ENCODE measurements at regions not wholly inside any gene's neighbourhood (a gene's known extent, or its start where the extent isn't known, plus 50 kb on each side); places are given as distances from the start of the nearest gene placed in this dataset.

GRCh38 chr9:78596346-78596745 lies 299.4 kb downstream of the PSAT1 start:
- TF ChIP-seq POLR2A (IDR thresholded peaks at IDR 0.05): no peak
- TF ChIP-seq POLR2AphosphoS5 (IDR thresholded peaks at IDR 0.05): no peak
- TF ChIP-seq, protein P1, sequence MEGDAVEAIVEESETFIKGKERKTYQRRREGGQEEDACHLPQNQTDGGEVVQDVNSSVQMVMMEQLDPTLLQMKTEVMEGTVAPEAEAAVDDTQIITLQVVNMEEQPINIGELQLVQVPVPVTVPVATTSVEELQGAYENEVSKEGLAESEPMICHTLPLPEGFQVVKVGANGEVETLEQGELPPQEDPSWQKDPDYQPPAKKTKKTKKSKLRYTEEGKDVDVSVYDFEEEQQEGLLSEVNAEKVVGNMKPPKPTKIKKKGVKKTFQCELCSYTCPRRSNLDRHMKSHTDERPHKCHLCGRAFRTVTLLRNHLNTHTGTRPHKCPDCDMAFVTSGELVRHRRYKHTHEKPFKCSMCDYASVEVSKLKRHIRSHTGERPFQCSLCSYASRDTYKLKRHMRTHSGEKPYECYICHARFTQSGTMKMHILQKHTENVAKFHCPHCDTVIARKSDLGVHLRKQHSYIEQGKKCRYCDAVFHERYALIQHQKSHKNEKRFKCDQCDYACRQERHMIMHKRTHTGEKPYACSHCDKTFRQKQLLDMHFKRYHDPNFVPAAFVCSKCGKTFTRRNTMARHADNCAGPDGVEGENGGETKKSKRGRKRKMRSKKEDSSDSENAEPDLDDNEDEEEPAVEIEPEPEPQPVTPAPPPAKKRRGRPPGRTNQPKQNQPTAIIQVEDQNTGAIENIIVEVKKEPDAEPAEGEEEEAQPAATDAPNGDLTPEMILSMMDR (IDR thresholded peaks at IDR 0.05): no peak

Data from stomach (tissue), 4 donors.